A549 (cell line): ENCODE measurements at regions not wholly inside any gene's neighbourhood (a gene's known extent, or its start where the extent isn't known, plus 50 kb on each side); places are given as distances from the start of the nearest gene placed in this dataset.

Source experiments
- ATAC-seq, 2 experiments: fragments of 200-7000 bp in 1 of 2; fragments of >200 bp in 1 of 2; cut with Nextera tagmentation in 1 of 2; cut with Tn5 transposase in 1 of 2; 3 replicates each; pipeline versions ENCODE4 v1.8.0 to v1.9.1; 2018 to 2020; ENCODE audit warnings: mild to moderate bottlenecking in 1 of 2, moderate library complexity in 1 of 2
- CTCF ChIA-PET: fragments of 300-600 bp; sonication (Branson Sonifier 250); formaldehyde crosslinking; extraction: SDS; loops from one replicate; lab custom pipeline; 2021; ENCODE audit warnings: antibody characterized with exemption, inconsistent platforms; lab: Yijun Ruan, JAX
- POLR2A ChIA-PET: fragments of 350-600 bp; formaldehyde crosslinking; extraction: SDS; loops from one replicate; lab custom pipeline; 2021; ENCODE audit warnings: antibody characterized with exemption, inconsistent platforms; lab: Yijun Ruan, JAX
- DNase-seq, 2 experiments: peaks; one replicate each; pipeline versions ENCODE4 v3.0.0 to v3.0.0-alpha.2; 2011 to 2016; ENCODE audit warnings: low read depth in 1 of 2, low spot score in 1 of 2
- FAIRE-seq: peaks from 2 replicates; lab custom pipeline; 2011; peaks lifted over from hg19 to GRCh38; lab: Jason Lieb, UNC
- H3K27ac ChIP-seq, 2 experiments: fragments of >200 bp; sonication (Bioruptor Twin); formaldehyde crosslinking; 3 replicates each; pipeline ENCODE4 v1.5.1; 2016 to 2017
- H3K4me1 ChIP-seq: fragments of >200 bp; sonication (Bioruptor Twin); formaldehyde crosslinking; 3 replicates; pipeline ENCODE4 v1.6.1; 2016
- H3K4me2 ChIP-seq: fragments of >200 bp; sonication (Bioruptor Twin); formaldehyde crosslinking; 3 replicates; pipeline ENCODE4 v1.6.1; 2016
- H3K4me3 ChIP-seq: fragments of >200 bp; sonication (Bioruptor Twin); formaldehyde crosslinking; 3 replicates; pipeline ENCODE4 v1.5.1; 2016
- H3K9me3 ChIP-seq: fragments of >200 bp; sonication (Bioruptor Twin); formaldehyde crosslinking; 3 replicates; pipeline ENCODE4 v1.6.1; 2016
- CEBPB ChIP-seq, 2 experiments: fragments of >200 bp in 1 of 2; sonication (Bioruptor Twin) in 1 of 2; formaldehyde crosslinking in 1 of 2; IDR thresholded peaks; 2 replicates each; pipeline ENCODE4 v1.6.1; 2012 to 2016
- CHD2 ChIP-seq: fragments of 150-350 bp; IDR thresholded peaks from 2 replicates; pipeline ENCODE4 v1.6.1; 2014; ENCODE audit warnings: low read length; ENCODE audit not compliant: partially characterized antibody
- CHD4 ChIP-seq: fragments of 200-600 bp; sonication (generic); IDR thresholded peaks from 2 replicates; pipeline ENCODE4 v1.6.1; 2016; ENCODE audit warnings: antibody characterized with exemption, mild to moderate bottlenecking, borderline replicate concordance
- ESRRA ChIP-seq: fragments of 150-350 bp; IDR thresholded peaks from 2 replicates; pipeline ENCODE4 v1.6.1; 2014; ENCODE audit warnings: mild to moderate bottlenecking, low read length, borderline replicate concordance
- FOSB ChIP-seq: fragments of 250-450 bp; sonication (Bioruptor Pico); IDR thresholded peaks from 2 replicates; pipeline ENCODE4 v1.5.0; 2020; ENCODE audit warnings: mild to moderate bottlenecking, moderate library complexity
- HOXA7 ChIP-seq: fragments of 250-450 bp; sonication (Bioruptor Pico); IDR thresholded peaks from 2 replicates; pipeline ENCODE4 v1.5.0; 2020; ENCODE audit warnings: mild to moderate bottlenecking, moderate library complexity
- JUN ChIP-seq, 2 experiments: fragments of >200 bp; sonication (Bioruptor Twin); formaldehyde crosslinking; IDR thresholded peaks; 2 replicates in 1 of 2; 3 replicates in 1 of 2; pipeline ENCODE4 v1.6.1; 2016 to 2017
- KDM1A ChIP-seq: fragments of 200-600 bp; sonication (generic); IDR thresholded peaks from 2 replicates; pipeline ENCODE4 v1.6.1; 2016; ENCODE audit warnings: low read depth, mild to moderate bottlenecking
- MAFK ChIP-seq: fragments of 450-650 bp; IDR thresholded peaks from 2 replicates; pipeline ENCODE4 v1.6.1; 2014; ENCODE audit not compliant: partially characterized antibody
- MAZ ChIP-seq: fragments of 150-350 bp; IDR thresholded peaks from 2 replicates; pipeline ENCODE4 v1.6.1; 2014; ENCODE audit warnings: antibody characterized with exemption, low read depth, low read length, borderline replicate concordance
- PHF8 ChIP-seq: fragments of 200-600 bp; sonication (generic); IDR thresholded peaks from 2 replicates; pipeline ENCODE4 v1.6.1; 2016; ENCODE audit warnings: low read depth, mild to moderate bottlenecking, antibody characterized with exemption, moderate library complexity, borderline replicate concordance
- POLR2AphosphoS2 ChIP-seq: conservative IDR thresholded peaks from 2 replicates; pipeline ENCODE4 v1.6.1; 2012; ENCODE audit warnings: low read length, improper control_type of control experiment, inconsistent platforms
- RCOR1 ChIP-seq: fragments of 150-350 bp; IDR thresholded peaks from 2 replicates; pipeline ENCODE4 v1.6.1; 2014; ENCODE audit warnings: antibody characterized with exemption, low read length, low read depth
- RFX5 ChIP-seq: fragments of 450-650 bp; IDR thresholded peaks from 2 replicates; pipeline ENCODE4 v1.7.1; 2014; ENCODE audit warnings: antibody characterized with exemption, mild to moderate bottlenecking, moderate library complexity
- SMC3 ChIP-seq: fragments of >200 bp; sonication (Bioruptor Twin); formaldehyde crosslinking; IDR thresholded peaks from 3 replicates; pipeline ENCODE4 v1.6.1; 2018; ENCODE audit warnings: inconsistent platforms
- ZFP36 ChIP-seq: fragments of 450-650 bp; IDR thresholded peaks from 2 replicates; pipeline ENCODE4 v1.6.1; 2014; ENCODE audit warnings: borderline replicate concordance; ENCODE audit not compliant: partially characterized antibody
- WGBS: methylation state at CpG from one replicate; pipeline ENCODE4 v1.1.6; 2017; ENCODE audit errors: missing lambda C conversion rate; 5-methylcytosine and 5-hydroxymethylcytosine counted together
- TF ChIP-seq, protein P1 (sequence below): fragments of 250-450 bp; sonication (Bioruptor Pico); IDR thresholded peaks from 2 replicates; pipeline ENCODE4 v1.5.0; 2021; ENCODE audit warnings: mild to moderate bottlenecking, moderate library complexity, borderline replicate concordance
- TF ChIP-seq, protein P2 (sequence below): IDR thresholded peaks from 2 replicates; pipeline ENCODE4 v1.6.1; 2012; ENCODE audit warnings: low read depth, borderline replicate concordance
- TF ChIP-seq, protein P3 (sequence below): fragments of 450-650 bp; IDR thresholded peaks from 2 replicates; pipeline ENCODE4 v1.6.1; 2014; ENCODE audit warnings: antibody characterized with exemption
- TF ChIP-seq, protein P4 (sequence below): fragments of 150-350 bp; IDR thresholded peaks from 2 replicates; pipeline ENCODE4 v1.6.1; 2014; ENCODE audit warnings: low read depth, mild to moderate bottlenecking, low read length

DNA sequence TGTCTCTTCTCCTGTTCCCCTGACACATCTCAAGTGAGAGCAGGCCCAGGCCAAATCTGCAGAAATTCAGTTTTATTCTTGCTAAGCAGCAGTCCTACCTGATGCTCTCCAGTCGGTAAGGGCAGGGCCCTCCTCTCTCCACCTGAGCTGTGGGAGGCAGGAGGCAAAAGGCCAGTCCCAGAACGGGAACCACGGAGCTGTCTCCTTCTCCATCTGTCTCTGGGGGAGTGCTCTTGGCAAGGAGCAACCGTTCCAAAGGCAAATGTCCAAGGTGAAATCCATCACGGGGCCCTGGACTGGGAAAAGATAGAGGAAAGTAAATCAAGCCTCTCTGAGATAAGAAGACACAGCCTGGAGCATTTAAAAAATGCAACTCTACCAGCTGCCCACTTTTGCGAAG lies 65.2 kb upstream of the CDON start:
- H3K4me1 ChIP-seq: peaks cover 11% of the 10 kb centered on the region
- DNase-seq (no peak), FAIRE-seq (no peak), ATAC-seq (no peak)
- CTCF ChIA-PET: no interaction called here
- no peak for TF ChIP-seq POLR2AphosphoS2
- no peak for TF ChIP-seq ZFP36
- TF ChIP-seq, protein P1, sequence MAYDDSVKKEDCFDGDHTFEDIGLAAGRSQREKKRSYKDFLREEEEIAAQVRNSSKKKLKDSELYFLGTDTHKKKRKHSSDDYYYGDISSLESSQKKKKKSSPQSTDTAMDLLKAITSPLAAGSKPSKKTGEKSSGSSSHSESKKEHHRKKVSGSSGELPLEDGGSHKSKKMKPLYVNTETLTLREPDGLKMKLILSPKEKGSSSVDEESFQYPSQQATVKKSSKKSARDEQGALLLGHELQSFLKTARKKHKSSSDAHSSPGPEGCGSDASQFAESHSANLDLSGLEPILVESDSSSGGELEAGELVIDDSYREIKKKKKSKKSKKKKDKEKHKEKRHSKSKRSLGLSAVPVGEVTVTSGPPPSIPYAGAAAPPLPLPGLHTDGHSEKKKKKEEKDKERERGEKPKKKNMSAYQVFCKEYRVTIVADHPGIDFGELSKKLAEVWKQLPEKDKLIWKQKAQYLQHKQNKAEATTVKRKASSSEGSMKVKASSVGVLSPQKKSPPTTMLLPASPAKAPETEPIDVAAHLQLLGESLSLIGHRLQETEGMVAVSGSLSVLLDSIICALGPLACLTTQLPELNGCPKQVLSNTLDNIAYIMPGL: no peak
- no peak for TF ChIP-seq JUN (IDR thresholded peaks at IDR 0.05)
- no peak for TF ChIP-seq SMC3
- TF ChIP-seq ESRRA: no peak
- TF ChIP-seq CEBPB (IDR thresholded peaks at IDR 0.05): no peak
- POLR2A ChIA-PET: no interaction called here
- 64% methylated on average over 6 of the region's 6 CpGs for WGBS
- H3K27ac ChIP-seq: no peak overlapping the region
- no peaks in the 10 kb centered on the region for H3K9me3 ChIP-seq
- no peak overlapping the region for H3K4me2 ChIP-seq
- H3K4me3 ChIP-seq: no peak overlapping the region

DNA sequence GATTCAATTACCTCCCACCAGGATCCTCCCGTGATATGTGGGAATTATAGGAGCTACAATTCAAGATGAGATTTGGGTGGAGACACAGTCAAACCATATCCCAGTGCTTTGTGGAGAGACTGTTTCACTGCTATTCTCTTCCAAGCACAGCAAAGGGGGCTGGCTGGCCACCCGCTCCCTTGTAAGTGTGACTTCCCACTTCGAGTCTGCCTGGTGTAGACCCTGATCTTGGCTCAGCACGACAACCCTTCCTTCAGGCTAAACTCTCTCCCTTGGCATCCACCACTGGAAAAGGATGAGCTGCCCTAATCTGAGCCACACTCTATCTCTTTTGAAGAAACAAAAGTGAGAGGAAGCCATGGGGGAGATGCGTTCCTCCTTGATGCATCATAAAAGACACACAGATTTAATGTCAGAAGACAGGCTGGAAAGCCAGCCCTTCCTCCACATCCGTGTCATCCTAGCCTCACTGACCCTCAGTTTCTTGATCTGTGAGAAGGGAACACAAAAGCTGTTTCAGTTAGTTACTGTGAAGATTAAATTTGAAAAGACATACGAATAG lies 64.7 kb upstream of the CDON start:
- no peak for DNase-seq
- ChIA-PET POLR2A (no interaction called here), CTCF (no interaction called here)
- no peak for TF ChIP-seq PHF8
- no peak for TF ChIP-seq CHD4
- 66% methylated on average over 7 of the region's 7 CpGs for WGBS
- Histone ChIP-seq H3K4me1 (peaks cover 7% of the 10 kb centered on the region), H3K4me2 (no peak overlapping the region), H3K9me3 (no peaks in the 10 kb centered on the region), H3K4me3 (no peak overlapping the region), H3K27ac (no peak overlapping the region)
- no peak for FAIRE-seq
- ATAC-seq: no peak

DNA sequence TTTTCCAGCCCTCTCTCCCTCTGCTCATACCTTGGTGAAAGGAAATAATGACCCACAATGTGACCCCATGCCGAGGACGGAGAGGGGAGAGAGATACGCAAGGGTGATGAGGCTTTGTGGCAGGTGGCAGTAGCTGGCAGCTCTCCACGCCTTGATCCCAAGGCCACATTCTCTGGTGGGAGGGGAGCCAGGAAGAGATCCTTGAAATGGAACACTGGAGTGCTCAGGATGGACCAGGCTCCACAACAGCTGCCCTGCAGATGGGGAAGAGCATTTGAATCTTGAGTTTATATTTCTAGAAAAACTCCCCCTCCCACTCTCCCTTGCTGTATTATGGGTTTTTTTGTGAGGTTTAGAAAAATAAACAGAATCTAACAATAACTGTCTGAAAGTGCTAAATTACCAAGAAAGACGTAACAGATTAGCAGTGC lies 61.6 kb upstream of the CDON start:
- Histone ChIP-seq H3K4me2 (no peak overlapping the region), H3K27ac (no peak overlapping the region), H3K4me1 (no peaks in the 10 kb centered on the region), H3K9me3 (no peaks in the 10 kb centered on the region), H3K4me3 (no peak overlapping the region)
- FAIRE-seq (no peak), ATAC-seq (no peak), DNase-seq (no peak)
- ChIA-PET POLR2A (no interaction called here), CTCF (interaction anchor here (1.0 to 1.2 kb wide), 2 partner anchors 8 to 10 kb away, joined by 3 read pairs; no protein-coding TSS in a partner anchor)
- 67% methylated on average over 5 of the region's 5 CpGs for WGBS
- TF ChIP-seq CHD2 (no peak), MAZ (no peak), FOSB (CRISPR knock-in tag) (no peak), KDM1A (no peak), RFX5 (no peak), POLR2AphosphoS2 (no peak), JUN (IDR thresholded peaks at IDR 0.05) (no peak), MAFK (no peak), HOXA7 (no peak), RCOR1 (no peak)
- TF ChIP-seq, protein P2, sequence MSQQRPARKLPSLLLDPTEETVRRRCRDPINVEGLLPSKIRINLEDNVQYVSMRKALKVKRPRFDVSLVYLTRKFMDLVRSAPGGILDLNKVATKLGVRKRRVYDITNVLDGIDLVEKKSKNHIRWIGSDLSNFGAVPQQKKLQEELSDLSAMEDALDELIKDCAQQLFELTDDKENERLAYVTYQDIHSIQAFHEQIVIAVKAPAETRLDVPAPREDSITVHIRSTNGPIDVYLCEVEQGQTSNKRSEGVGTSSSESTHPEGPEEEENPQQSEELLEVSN: no peak
- TF ChIP-seq, protein P3, sequence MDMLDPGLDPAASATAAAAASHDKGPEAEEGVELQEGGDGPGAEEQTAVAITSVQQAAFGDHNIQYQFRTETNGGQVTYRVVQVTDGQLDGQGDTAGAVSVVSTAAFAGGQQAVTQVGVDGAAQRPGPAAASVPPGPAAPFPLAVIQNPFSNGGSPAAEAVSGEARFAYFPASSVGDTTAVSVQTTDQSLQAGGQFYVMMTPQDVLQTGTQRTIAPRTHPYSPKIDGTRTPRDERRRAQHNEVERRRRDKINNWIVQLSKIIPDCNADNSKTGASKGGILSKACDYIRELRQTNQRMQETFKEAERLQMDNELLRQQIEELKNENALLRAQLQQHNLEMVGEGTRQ: no peak
- TF ChIP-seq, protein P4, sequence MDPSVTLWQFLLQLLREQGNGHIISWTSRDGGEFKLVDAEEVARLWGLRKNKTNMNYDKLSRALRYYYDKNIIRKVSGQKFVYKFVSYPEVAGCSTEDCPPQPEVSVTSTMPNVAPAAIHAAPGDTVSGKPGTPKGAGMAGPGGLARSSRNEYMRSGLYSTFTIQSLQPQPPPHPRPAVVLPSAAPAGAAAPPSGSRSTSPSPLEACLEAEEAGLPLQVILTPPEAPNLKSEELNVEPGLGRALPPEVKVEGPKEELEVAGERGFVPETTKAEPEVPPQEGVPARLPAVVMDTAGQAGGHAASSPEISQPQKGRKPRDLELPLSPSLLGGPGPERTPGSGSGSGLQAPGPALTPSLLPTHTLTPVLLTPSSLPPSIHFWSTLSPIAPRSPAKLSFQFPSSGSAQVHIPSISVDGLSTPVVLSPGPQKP: no peak
